Lower leg skin (tissue), 4 donors: ENCODE measurements at regions not wholly inside any gene's neighbourhood (a gene's known extent, or its start where the extent isn't known, plus 50 kb on each side); places are given as distances from the start of the nearest gene placed in this dataset.
"Not testable (repeated sequence)": the region's sequence is repeated elsewhere in the genome, so short reads cannot be mapped to it uniquely, and the experiment has no call there.

Experiments used
- DNase-seq, 2 donors: peaks; one replicate each; pipeline ENCODE4 v3.0.0-alpha.2; 2019; ENCODE audit warnings: low spot score in 2 of 2
- H3K4me3 ChIP-seq: fragments of 200-600 bp; sonication (generic); 2 replicates; pipeline ENCODE4 v1.5.1; 2017; ENCODE audit warnings: mild to moderate bottlenecking, low read depth; ENCODE audit not compliant: poor library complexity, severe bottlenecking
- CTCF ChIP-seq, 3 donors: fragments of 450-650 bp; IDR thresholded peaks; one replicate each; pipeline ENCODE4 v1.5.1; 2016; ENCODE audit warnings: antibody characterized with exemption in 3 of 3, mild to moderate bottlenecking in 3 of 3, moderate library complexity in 2 of 3
- POLR2A ChIP-seq, 2 donors: fragments of 450-650 bp; IDR thresholded peaks; one replicate each; pipeline ENCODE4 v1.6.1; 2016 to 2017; ENCODE audit warnings: antibody characterized with exemption in 2 of 2, mild to moderate bottlenecking in 1 of 2, moderate library complexity in 1 of 2
- WGBS, 2 donors: methylation state at CpG; one replicate each; pipeline ENCODE4 v1.1.5; 2018; 5-methylcytosine and 5-hydroxymethylcytosine counted together
- intact Hi-C: fragments of 100-400 bp; cut with DNase I; formaldehyde crosslinking; loops from one replicate; pipeline ENCODE4 v1.15.0; 2023; ENCODE audit warnings: low total_unique reads

GRCh38 chr9:25322142-25322541, 356.1 kb downstream of the TUSC1 start:
- H3K4me3 ChIP-seq, result no peak overlapping the region
- no peak for DNase-seq
- TF ChIP-seq POLR2A (IDR thresholded peaks at IDR 0.05), result no peak
- TF ChIP-seq CTCF (IDR thresholded peaks at IDR 0.05), result no peak
- 76 to 82% methylated on average over 8 of the region's 8 CpGs for WGBS, 2 donors
- intact Hi-C loops, result no loop called here

GRCh38 chr9:25310961-25311360, 367.3 kb downstream of the TUSC1 start:
- H3K4me3 ChIP-seq, result no peak overlapping the region
- WGBS, 2 donors, result 13 to 48% methylated on average over 1 of the region's 1 CpG
- no peak for DNase-seq
- TF ChIP-seq CTCF (IDR thresholded peaks at IDR 0.05) (no peak), POLR2A (IDR thresholded peaks at IDR 0.05) (no peak)
- intact Hi-C loops, result no loop called here

- no peak overlapping the region for H3K4me3 ChIP-seq
- WGBS, 2 donors, result 96 to 97% methylated on average over 1 of the region's 1 CpG
- intact Hi-C loops, result no loop called here
- no peak for TF ChIP-seq POLR2A (IDR thresholded peaks at IDR 0.05)
- TF ChIP-seq CTCF (IDR thresholded peaks at IDR 0.05), result no peak
- no peak for DNase-seq
Observed at GRCh38 chr9:25308549-25308948, 369.7 kb downstream of the TUSC1 start.

GRCh38 chr9:25302601-25303000, 375.6 kb downstream of the TUSC1 start:
- DNase-seq, result no peak
- TF ChIP-seq POLR2A (IDR thresholded peaks at IDR 0.05) (no peak), CTCF (IDR thresholded peaks at IDR 0.05) (no peak)
- intact Hi-C loops, result no loop called here
- H3K4me3 ChIP-seq, result no peak overlapping the region
- 16 to 36% methylated on average over 1 of the region's 1 CpG for WGBS, 2 donors

GRCh38 chr9:25288195-25288594, 390.0 kb downstream of the TUSC1 start:
- DNase-seq, H3K4me3 ChIP-seq, intact Hi-C loops: not testable (repeated sequence)
- 88 to 90% methylated on average over 5 of the region's 5 CpGs for WGBS, 2 donors

GRCh38 chr9:25284365-25284764, 393.9 kb downstream of the TUSC1 start:
- TF ChIP-seq CTCF (IDR thresholded peaks at IDR 0.05), result no peak
- no peak for TF ChIP-seq POLR2A (IDR thresholded peaks at IDR 0.05)
- intact Hi-C loops, result no loop called here
- no peak for DNase-seq
- WGBS, 2 donors, result 10 to 22% methylated on average over 1 of the region's 1 CpG
- no peak overlapping the region for H3K4me3 ChIP-seq
